ENCODE measurements at regions not wholly inside any gene's neighbourhood (a gene's known extent, or its start where the extent isn't known, plus 50 kb on each side); places are given as distances from the start of the nearest gene placed in this dataset.

DNA sequence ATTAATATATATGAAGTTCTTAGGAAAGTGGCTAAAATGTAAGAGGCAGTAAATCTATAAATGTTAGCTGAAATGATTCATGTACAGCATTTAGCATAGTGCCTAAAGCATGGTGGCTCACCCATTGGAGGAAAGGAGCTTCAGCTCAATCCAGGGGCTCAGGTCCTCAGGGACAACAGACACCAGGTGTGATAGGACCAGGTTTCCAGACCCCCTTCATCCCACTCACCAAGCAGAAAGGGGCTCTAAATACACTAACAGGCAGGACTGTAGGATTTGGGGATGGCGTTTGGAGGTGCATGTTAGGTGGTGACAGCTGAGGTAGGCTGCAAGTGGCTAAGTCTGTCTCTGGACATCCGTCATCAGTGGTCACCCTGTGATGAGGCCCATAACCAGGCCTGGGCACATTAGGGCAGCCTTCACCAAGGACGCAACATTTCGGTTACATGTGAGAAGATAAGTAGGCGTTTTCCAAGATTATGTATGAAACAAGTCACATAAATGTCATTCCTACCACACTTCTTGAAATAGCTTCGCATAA lies 233.1 kb downstream of the C1orf94 start:
- H3K4me3 ChIP-seq (ENCODE audit: low read depth, low read length): no peak overlapping the region
- no peak for DNase-seq (ENCODE audit: low read depth)
- no peak for TF ChIP-seq CTCF (conservative IDR thresholded peaks at IDR 0.05; ENCODE audit: low read depth, low read length)

DNA sequence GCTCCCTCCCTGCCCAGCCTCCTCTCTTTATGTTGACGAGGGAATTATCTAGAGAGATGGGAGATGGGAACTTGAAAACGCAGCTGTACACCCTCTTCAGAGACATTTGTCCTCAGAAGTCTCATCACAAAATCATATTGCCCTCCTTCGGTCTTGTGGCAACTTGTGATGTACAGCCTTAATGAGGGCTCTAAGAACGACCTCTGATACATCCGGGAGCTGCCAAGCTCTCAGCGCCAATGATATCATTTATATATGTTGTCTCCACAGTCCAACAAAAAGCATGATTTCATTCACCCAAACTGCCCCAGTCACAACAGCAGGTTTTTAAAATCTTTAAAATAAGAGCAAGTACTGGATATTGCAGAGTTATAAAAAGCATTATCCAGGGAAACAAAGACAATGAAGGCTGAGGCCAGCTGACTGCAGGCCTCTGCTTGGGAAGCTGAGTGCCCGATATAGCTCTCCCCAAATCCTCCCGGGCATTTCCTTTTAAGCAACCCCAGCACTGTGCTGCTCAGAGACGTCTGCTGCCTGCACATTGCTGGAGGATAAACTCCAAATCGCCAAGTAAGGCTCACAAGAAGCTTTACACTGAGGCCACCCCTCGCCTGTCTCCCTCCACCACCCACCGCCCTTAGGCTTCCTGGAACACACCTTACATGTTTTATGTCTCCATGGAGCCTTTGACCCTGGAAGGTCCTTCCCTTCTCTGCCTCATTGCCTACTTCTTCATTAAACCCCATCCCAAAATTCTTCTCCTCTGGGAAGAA lies 236.1 kb downstream of the C1orf94 start:
- H3K4me3 ChIP-seq (ENCODE audit: low read depth, low read length): no peak overlapping the region
- no peak for DNase-seq (ENCODE audit: low read depth)
- no peak for TF ChIP-seq CTCF (conservative IDR thresholded peaks at IDR 0.05; ENCODE audit: low read depth, low read length)

DNA sequence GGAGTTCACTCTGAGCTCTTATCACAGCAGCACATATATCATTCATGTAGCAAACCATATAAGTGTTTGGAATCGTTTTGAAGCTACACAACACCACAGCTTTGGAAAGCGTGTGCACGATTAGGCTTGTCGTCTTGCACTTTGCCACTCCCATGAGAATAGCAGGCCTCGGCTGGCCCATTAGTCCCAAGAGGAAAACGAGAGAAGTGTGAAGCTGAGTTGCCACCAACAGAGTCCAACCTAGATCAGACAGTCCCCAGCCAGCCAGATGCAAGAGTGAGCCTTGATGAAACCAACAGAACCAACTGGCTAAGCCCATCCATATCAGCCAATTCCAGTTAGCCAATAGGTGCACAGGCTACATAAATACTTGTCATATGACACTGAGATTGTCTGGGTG lies 238.4 kb downstream of the C1orf94 start:
- DNase-seq (ENCODE audit: low read depth): no peak
- H3K4me3 ChIP-seq (ENCODE audit: low read depth, low read length): no peak overlapping the region
- TF ChIP-seq CTCF (conservative IDR thresholded peaks at IDR 0.05; ENCODE audit: low read depth, low read length): no peak

DNA sequence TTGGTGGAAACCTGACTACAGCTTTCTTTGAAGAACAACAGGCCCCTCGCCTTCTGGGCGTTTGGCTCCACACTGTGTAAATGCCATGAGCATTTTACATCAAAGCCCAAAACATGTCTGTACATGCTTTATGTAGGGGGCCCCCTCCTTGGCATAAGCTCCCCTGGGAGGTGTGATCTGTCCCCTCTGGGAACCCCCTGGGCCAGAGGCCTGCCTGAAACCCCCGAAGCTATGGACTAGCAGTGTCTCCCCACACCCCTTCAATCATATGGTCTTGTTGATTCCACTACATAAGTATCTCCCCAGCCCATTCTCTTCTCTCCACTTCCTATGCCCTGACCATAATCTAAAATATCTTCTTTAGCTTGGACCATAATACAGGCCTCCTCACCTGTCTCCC lies 241.5 kb downstream of the C1orf94 start:
- DNase-seq (ENCODE audit: low read depth): no peak
- no peak overlapping the region for H3K4me3 ChIP-seq (ENCODE audit: low read depth, low read length)
- no peak for TF ChIP-seq CTCF (conservative IDR thresholded peaks at IDR 0.05; ENCODE audit: low read depth, low read length)

DNA sequence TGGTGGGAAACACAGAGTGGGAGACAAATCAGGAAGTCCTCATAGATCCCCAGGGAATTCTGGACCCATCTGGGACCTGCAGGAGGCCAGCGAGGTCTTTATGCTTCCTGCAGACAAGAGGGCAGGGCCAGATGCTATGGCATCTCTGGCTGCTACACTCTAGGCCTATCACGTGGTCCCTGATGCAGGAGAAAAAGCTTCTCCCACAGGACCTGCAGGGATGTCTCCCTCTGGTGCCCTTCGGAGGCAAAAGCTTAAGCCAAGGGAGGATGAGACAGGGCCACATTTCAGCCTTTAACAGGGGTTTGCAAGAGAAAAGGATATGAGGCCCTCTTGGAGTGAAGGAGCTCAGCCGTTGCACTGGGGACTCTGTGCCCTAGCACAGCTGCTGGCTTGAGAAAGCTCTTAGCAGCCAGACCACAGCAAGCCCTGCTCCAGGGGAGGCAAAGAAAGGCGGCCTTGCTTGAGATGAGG lies 243.0 kb downstream of the C1orf94 start:
- no peak overlapping the region for H3K4me3 ChIP-seq (ENCODE audit: low read depth, low read length)
- DNase-seq (ENCODE audit: low read depth): no peak
- TF ChIP-seq CTCF (conservative IDR thresholded peaks at IDR 0.05; ENCODE audit: low read depth, low read length): no peak

- no peak for TF ChIP-seq CTCF (conservative IDR thresholded peaks at IDR 0.05; ENCODE audit: low read depth, low read length)
- DNase-seq (ENCODE audit: low read depth): no peak
- no peak overlapping the region for H3K4me3 ChIP-seq (ENCODE audit: low read depth, low read length)
These were observed 248.3 kb downstream of the C1orf94 start for GRCh38 chr1:34425046-34425445.

GRCh38 chr1:34425785-34426184 lies 249.1 kb downstream of the C1orf94 start:
- TF ChIP-seq CTCF (conservative IDR thresholded peaks at IDR 0.05; ENCODE audit: low read depth, low read length): no peak
- DNase-seq (ENCODE audit: low read depth): no peak
- H3K4me3 ChIP-seq (ENCODE audit: low read depth, low read length): no peak overlapping the region

Measured in choroid plexus epithelial cell (primary cell).